Bronchial epithelial cell (primary cell): ENCODE measurements at regions not wholly inside any gene's neighbourhood (a gene's known extent, or its start where the extent isn't known, plus 50 kb on each side); places are given as distances from the start of the nearest gene placed in this dataset.
A peak's percentile ranks its signal among the peaks of the same experiment; 100 is the strongest.

Source experiments
- DNase-seq: peaks from one replicate; pipeline ENCODE4 v3.0.0-alpha.2; 2010; ENCODE audit warnings: low read depth
- FAIRE-seq: peaks from 2 replicates; lab custom pipeline; 2011; peaks lifted over from hg19 to GRCh38; lab: Jason Lieb, UNC
- H3K27me3 ChIP-seq: 2 replicates; pipeline ENCODE4 v1.5.1; 2011; ENCODE audit warnings: low read length; ENCODE audit not compliant: control insufficient read depth, insufficient read depth
- H3K36me3 ChIP-seq: 2 replicates; pipeline ENCODE4 v1.5.1; 2011; ENCODE audit warnings: low read length; ENCODE audit not compliant: control insufficient read depth, insufficient read depth
- H3K4me3 ChIP-seq: 2 replicates; pipeline ENCODE4 v1.5.1; 2011; ENCODE audit warnings: mild to moderate bottlenecking, low read depth, low read length, control low read depth
- TF ChIP-seq, protein P1 (sequence below): IDR thresholded peaks from 2 replicates; pipeline ENCODE4 v1.5.1; 2011; ENCODE audit warnings: mild to moderate bottlenecking, moderate library complexity, low read length, control low read depth, inconsistent platforms; ENCODE audit not compliant: insufficient read depth, severe bottlenecking

DNA sequence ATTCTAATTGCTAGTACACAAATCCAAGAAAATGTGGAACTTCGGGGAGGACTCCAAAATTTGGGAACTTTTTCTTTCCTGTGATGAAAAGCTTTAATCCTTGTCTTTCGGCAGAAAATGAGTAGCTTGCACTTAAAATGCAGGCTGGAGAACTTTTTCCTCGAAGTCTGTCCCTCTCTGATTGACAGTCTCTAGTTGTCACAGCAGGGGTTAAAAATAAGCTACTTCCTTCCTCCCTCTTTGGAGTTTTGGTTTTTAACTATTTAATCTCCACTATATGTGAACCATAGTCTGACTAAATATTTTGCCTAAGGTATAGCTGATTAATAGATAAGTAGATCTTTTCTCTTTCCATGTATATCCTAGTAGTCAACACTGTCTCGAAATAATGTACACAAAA, 66.8 kb upstream of the MBOAT1 start:
- no peak for FAIRE-seq
- TF ChIP-seq, protein P1, sequence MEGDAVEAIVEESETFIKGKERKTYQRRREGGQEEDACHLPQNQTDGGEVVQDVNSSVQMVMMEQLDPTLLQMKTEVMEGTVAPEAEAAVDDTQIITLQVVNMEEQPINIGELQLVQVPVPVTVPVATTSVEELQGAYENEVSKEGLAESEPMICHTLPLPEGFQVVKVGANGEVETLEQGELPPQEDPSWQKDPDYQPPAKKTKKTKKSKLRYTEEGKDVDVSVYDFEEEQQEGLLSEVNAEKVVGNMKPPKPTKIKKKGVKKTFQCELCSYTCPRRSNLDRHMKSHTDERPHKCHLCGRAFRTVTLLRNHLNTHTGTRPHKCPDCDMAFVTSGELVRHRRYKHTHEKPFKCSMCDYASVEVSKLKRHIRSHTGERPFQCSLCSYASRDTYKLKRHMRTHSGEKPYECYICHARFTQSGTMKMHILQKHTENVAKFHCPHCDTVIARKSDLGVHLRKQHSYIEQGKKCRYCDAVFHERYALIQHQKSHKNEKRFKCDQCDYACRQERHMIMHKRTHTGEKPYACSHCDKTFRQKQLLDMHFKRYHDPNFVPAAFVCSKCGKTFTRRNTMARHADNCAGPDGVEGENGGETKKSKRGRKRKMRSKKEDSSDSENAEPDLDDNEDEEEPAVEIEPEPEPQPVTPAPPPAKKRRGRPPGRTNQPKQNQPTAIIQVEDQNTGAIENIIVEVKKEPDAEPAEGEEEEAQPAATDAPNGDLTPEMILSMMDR: no peak

DNA sequence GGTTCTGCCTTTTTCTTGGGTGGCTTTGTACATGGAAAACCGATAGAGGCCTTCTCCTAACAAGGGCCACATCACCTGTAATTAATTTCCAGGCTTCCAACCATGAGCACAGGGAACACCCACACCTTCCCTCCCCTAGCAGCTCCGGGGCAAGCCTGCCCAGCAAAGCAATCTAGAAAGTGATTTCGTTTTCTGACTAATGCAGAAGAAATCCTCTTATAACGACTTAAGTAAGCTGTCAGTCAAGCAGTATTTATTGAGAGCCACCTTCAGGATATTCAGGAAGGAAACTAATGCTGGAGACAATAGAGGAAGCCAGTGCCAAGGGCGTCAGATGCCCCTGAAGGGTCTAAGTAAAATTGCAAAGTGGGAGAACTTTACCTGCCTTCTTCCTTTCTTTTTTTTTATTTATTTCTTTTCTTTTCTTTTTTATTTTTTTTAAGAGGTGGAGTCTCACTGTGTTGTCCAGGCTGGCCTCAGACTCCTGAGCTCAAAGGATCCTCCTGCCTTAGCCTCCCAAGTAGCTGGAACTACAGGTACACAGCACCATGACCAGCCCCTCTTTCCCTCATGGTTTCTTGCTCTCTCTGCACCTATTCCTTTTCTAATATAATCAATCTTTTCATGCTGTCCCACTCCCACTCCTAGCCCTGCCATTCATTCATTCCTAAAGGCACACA, 67.5 kb upstream of the MBOAT1 start:
- TF ChIP-seq, protein P1: no peak
- DNase-seq (peak; percentile 38), FAIRE-seq (no peak)
- H3K4me3 ChIP-seq: no peak overlapping the region
- no peaks in the 10 kb centered on the region for H3K27me3 ChIP-seq
- H3K36me3 ChIP-seq: no peaks in the 10 kb centered on the region

More for the DNA sequence above, 66.8 kb upstream of the MBOAT1 start:
- no peaks in the 10 kb centered on the region for H3K36me3 ChIP-seq
- DNase-seq: no peak
- no peaks in the 10 kb centered on the region for H3K27me3 ChIP-seq
- H3K4me3 ChIP-seq: no peak overlapping the region

DNA sequence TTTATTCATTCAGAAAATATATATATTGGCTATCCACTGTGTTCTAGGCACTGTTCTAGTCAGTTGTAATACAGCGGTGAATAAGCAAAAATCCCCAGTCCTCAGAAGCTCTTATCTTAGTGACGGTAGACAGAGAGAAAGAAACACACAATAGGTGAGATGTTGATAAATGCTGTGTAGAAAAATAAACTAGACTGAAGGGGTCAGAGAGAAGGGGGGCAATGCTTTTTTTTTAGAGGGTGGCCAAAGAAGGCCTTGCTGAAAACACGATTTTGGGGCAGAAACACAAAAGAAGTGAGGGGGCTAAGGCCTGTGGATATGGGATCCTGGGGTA, 68.0 kb upstream of the MBOAT1 start:
- H3K27me3 ChIP-seq: no peaks in the 10 kb centered on the region
- TF ChIP-seq, protein P1: no peak
- DNase-seq (no peak), FAIRE-seq (no peak)
- H3K36me3 ChIP-seq: no peaks in the 10 kb centered on the region
- no peak overlapping the region for H3K4me3 ChIP-seq

DNA sequence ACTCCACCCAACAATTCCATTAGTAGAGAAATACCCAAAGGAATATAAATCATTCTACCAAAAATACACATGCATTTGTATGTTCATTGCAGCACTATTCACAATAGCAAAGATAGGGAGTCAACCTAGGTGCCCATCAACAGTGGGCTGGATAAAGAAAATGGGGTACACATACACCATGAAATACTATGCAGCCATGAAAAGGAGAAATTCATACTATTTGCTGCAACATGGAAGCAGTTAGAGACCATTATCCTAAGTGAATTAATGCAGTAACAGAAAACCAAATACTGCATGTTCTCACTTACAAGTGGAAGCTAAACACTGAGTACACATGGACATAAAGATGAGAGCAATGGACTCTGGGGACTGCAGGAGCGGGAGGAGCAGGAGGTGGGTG, 72.4 kb upstream of the MBOAT1 start:
- FAIRE-seq (no peak), DNase-seq (no peak)
- Histone ChIP-seq H3K27me3 (no peaks in the 10 kb centered on the region), H3K4me3 (no peak overlapping the region), H3K36me3 (no peaks in the 10 kb centered on the region)
- TF ChIP-seq, protein P1: no peak

DNA sequence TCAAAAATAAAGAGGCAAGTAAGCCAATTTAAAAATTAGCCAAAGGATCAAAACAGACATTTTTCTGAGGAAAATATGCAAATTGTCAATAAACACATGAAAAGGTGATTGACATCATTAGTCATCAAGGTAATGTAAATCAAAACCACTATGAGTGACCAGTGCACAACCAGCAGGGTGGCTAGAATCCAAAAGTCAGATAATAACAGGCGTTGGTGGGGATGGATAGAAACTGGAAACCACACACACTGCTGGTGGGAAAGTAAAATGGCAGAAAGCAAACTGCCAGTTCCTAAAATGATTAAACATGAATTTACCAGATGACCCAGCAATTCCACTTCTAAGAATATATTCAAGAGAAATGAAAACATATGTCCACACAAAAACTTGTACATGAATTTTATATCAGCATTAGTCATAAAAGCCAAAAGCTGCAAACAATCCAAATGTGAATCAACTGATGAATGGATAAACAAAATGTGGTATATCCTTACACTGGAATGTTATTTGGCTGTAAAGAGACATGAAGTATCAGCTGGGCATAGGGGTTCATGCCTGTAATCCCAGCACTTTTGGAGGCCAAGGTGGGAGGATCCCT, 74.8 kb upstream of the MBOAT1 start:
- DNase-seq (no peak), FAIRE-seq (no peak)
- TF ChIP-seq, protein P1: no peak
- Histone ChIP-seq H3K36me3 (no peaks in the 10 kb centered on the region), H3K4me3 (no peak overlapping the region), H3K27me3 (no peaks in the 10 kb centered on the region)
